Central memory CD8-positive, alpha-beta T cell (primary cell): ENCODE measurements at regions not wholly inside any gene's neighbourhood (a gene's known extent, or its start where the extent isn't known, plus 50 kb on each side); places are given as distances from the start of the nearest gene placed in this dataset.

Experiments used
- ATAC-seq: fragments of 150-1000 bp; cut with Tn5 transposase; replicated peaks from 2 replicates; pipeline ENCODE4 v1.10.0; 2022; ENCODE audit warnings: mild to moderate bottlenecking, moderate FRiP score, moderate number of reproducible peaks; ENCODE audit not compliant: poor library complexity, severe bottlenecking; ENCODE audit errors: extremely low read depth
- DNase-seq, 2 donors: peaks; one replicate each; pipeline ENCODE4 v3.0.0; 2021; ENCODE audit warnings: low spot score in 2 of 2
- H3K27ac Mint-ChIP-seq: one replicate; pipeline ENCODE4 v1.8.0; 2022; ENCODE audit warnings: low read depth, mild to moderate bottlenecking, moderate library complexity, mixed read lengths
- H3K27me3 Mint-ChIP-seq: one replicate; pipeline ENCODE4 v1.8.0; 2022; ENCODE audit warnings: mixed read lengths
- H3K36me3 Mint-ChIP-seq: one replicate; pipeline ENCODE4 v1.8.0; 2022; ENCODE audit warnings: mild to moderate bottlenecking, moderate library complexity, mixed read lengths; ENCODE audit not compliant: insufficient read depth
- H3K4me1 Mint-ChIP-seq: one replicate; pipeline ENCODE4 v1.8.0; 2022; ENCODE audit warnings: mixed read lengths
- H3K4me3 Mint-ChIP-seq: one replicate; pipeline ENCODE4 v1.8.0; 2022; ENCODE audit warnings: mild to moderate bottlenecking, moderate library complexity, mixed read lengths
- H3K9me3 Mint-ChIP-seq: one replicate; pipeline ENCODE4 v1.8.0; 2022; ENCODE audit warnings: mixed read lengths

DNA sequence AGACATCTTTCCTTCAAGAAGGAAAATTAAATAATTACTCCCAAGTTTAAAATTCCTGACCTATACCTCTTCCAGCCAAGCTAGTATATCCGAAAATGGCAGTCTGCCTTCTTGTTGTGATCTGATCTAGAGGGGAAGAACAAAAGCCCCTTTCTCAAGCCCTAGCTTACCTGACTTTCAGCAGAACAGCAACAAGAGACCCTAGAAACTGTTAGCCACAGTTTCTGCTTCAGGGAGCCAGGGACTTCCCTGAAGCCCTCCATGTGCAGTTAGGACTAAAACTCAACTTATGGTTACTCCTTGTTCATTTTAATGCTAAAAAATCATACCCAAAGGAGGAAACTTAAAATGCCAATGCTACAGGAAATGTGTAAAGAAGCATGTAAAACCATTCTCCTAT, 366.7 kb upstream of the CTNND2 start:
- DNase-seq = no peak
- peaks cover 6% of the 10 kb centered on the region for H3K9me3 Mint-ChIP-seq

DNA sequence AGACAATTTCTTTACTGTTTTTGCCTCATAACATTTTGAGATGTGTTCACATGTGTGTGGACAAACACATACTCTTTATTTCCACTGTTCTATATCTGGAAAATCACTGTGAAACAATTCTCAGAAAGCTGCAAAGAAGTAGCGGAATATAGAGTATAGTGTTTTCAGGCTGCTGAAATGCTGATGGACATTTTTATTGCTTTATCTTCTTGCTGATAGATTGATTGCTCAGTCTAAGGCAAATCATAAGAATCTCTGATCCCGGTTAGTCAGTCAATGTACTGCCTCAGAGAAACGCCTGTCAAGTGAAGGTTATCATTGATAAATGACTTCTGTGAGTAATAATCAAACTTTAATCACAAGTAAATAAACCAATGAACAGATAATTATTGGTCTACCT, 364.9 kb upstream of the CTNND2 start:
- H3K4me1 Mint-ChIP-seq = no peaks in the 10 kb centered on the region
- no peak for DNase-seq
- ATAC-seq = no peak
- H3K9me3 Mint-ChIP-seq = peaks cover 6% of the 10 kb centered on the region
- H3K27me3 Mint-ChIP-seq = no peaks in the 10 kb centered on the region
- no peak overlapping the region for H3K4me3 Mint-ChIP-seq
- no peaks in the 10 kb centered on the region for H3K36me3 Mint-ChIP-seq
- no peak overlapping the region for H3K27ac Mint-ChIP-seq

More for the DNA sequence above, 366.7 kb upstream of the CTNND2 start:
- ATAC-seq = no peak
- Mint-ChIP-seq H3K27me3 (no peaks in the 10 kb centered on the region), H3K27ac (no peak overlapping the region), H3K4me1 (no peaks in the 10 kb centered on the region), H3K4me3 (no peak overlapping the region), H3K36me3 (no peaks in the 10 kb centered on the region)

DNA sequence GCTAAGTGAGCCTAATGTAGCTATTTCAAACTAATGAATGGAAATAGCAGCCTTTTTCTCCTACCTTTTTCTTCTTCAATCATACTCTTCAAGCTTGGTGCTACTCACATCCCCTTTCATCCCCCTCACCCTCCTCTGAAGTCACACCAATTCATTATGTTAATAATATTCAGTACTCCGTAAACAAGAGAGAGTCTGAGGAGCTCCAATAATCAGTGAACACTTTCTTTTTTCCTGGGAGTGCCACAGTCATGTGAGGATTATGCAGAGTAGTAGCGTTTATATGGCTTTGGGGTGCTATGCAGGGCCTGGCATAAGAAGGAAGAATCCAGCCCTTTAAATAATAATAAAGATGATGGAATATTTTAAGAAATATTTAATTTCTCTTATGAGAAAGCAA, 354.3 kb upstream of the CTNND2 start:
- H3K4me1 Mint-ChIP-seq = no peaks in the 10 kb centered on the region
- ATAC-seq = no peak
- DNase-seq = no peak
- H3K9me3 Mint-ChIP-seq = peaks cover 12% of the 10 kb centered on the region
- no peak overlapping the region for H3K27ac Mint-ChIP-seq
- H3K36me3 Mint-ChIP-seq = peaks cover 1% of the 10 kb centered on the region
- H3K4me3 Mint-ChIP-seq = no peak overlapping the region
- no peaks in the 10 kb centered on the region for H3K27me3 Mint-ChIP-seq

DNA sequence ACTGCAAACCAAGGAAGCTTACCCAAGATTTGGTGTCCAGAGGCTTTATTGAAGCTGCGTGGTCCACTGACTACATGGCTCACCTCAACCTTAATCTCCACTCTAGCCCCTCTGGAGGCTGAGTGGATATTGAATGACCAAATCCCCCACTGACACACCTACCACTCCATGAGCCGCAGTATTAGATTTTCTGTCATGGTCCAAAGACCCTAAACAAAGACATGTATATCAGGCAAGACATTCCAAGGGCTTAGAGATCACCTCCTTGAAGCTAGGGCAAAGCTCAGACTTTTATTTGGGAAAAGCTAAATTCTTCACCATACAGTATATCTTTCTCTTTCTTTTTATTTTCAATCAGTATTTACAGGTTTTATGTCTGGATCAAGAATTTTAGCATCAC, 346.2 kb upstream of the CTNND2 start:
- no peak overlapping the region for H3K4me3 Mint-ChIP-seq
- H3K27me3 Mint-ChIP-seq = no peaks in the 10 kb centered on the region
- no peak for ATAC-seq
- DNase-seq = no peak
- H3K9me3 Mint-ChIP-seq = peaks cover 8% of the 10 kb centered on the region
- H3K36me3 Mint-ChIP-seq = no peaks in the 10 kb centered on the region
- H3K4me1 Mint-ChIP-seq = no peaks in the 10 kb centered on the region
- H3K27ac Mint-ChIP-seq = no peak overlapping the region

DNA sequence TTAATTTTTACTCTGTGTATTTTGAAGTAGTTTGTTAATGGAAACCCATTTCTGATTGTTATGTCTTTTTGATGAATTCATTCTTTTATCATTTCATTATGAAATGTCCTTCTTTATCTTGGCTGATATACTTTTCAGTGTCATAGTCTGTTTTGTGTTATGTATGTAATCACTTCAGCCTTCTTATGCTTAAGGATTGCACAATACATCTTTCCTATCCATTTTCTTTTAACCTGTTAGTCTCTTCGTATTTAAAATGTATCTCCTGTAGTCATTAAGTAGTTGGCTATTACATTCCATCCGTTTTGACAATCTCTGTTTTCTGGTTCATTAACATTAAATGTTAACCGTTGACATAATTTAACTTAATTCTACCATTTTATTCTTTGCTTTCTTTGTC, 344.6 kb upstream of the CTNND2 start:
- no peaks in the 10 kb centered on the region for H3K36me3 Mint-ChIP-seq
- H3K4me1 Mint-ChIP-seq = no peaks in the 10 kb centered on the region
- no peak for ATAC-seq
- no peak overlapping the region for H3K4me3 Mint-ChIP-seq
- no peaks in the 10 kb centered on the region for H3K27me3 Mint-ChIP-seq
- no peak for DNase-seq
- H3K27ac Mint-ChIP-seq = no peak overlapping the region
- H3K9me3 Mint-ChIP-seq = peaks cover 8% of the 10 kb centered on the region

DNA sequence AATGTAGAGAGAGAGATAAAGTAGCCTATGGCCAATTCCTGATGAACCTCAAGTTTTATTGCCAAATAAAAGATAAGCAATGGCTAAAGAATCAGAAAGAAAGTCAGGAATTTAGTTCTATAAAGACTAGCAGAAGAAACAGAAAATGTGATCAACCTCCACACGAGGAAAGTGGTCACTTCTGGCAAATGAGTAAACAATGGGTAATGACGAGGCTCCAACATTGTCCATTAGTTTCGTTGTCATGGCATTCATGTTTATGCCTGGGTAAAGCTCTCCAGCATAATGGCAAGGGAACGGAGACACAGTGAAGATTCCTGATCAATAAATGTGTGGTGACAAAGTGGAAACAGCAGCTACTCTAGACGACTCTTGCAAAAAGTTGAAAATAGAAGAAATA, 341.8 kb upstream of the CTNND2 start:
- Mint-ChIP-seq H3K9me3 (peaks cover 13% of the 10 kb centered on the region), H3K36me3 (no peaks in the 10 kb centered on the region), H3K4me3 (no peak overlapping the region), H3K27ac (no peak overlapping the region), H3K4me1 (no peaks in the 10 kb centered on the region), H3K27me3 (no peaks in the 10 kb centered on the region)
- ATAC-seq = no peak
- DNase-seq = no peak

DNA sequence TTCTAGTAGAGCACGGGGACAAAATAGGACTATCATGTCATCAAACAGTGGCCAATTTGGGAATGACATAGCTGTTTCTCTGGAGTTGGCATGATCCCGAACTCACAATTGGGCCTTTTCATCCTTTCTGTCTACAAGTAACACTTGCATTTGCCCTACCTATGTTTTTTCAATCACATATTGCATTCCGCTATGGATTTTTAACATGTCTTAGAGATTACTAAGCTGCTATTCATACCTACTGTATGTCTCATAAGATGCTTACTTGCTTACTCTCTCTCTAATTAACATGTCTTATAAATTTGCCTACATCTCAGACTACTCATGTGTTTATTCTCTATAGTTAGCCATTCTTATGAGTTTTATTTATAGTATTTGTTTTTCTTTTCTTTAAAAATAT, 341.2 kb upstream of the CTNND2 start:
- no peak overlapping the region for H3K4me3 Mint-ChIP-seq
- H3K27me3 Mint-ChIP-seq = no peaks in the 10 kb centered on the region
- DNase-seq (no peak), ATAC-seq (no peak)
- no peaks in the 10 kb centered on the region for H3K4me1 Mint-ChIP-seq
- peaks cover 14% of the 10 kb centered on the region for H3K9me3 Mint-ChIP-seq
- H3K36me3 Mint-ChIP-seq = no peaks in the 10 kb centered on the region
- H3K27ac Mint-ChIP-seq = no peak overlapping the region

DNA sequence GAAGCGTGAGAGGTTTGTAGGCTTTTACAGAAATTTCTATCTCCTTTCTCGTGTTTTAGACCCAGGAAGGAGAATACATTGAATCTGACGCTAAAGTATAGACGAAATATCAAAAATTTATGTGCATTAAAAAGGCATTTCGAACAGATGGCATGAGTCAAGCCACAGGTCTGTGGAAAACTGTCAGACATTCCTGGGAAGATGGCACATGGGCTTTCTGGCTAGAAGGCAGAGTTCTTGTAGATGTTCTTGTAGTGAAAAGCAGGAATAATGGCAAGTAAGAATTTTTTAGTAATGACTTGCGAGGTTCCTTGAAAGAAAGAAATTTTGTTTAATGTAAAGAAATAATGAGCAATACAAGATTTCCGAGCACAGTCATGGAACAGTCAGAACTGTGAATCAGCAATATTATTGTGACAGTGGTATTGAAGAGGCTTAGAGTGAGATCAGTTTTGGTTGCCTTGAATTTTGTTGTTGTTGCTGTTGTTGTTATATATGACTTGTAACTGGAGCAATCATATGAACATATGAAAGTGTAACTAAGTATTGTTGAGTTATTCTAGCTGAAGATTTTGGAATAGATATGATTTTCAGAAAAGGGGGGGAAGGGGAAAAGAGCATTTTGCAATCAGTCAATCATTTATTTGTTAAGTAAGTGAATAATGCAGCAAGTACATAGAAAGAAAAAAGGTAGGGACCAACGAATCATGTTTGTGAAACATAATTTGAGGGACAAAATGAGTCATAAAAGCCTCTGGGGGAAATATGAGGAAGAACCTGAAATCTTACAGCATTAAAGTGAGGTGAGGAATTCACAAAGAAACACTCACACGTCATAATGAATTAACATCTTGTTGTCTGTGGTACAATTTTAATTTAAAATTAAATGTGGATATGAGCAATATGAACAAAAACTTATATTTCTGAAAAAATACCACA, 339.0 kb upstream of the CTNND2 start:
- no peak overlapping the region for H3K27ac Mint-ChIP-seq
- no peaks in the 10 kb centered on the region for H3K27me3 Mint-ChIP-seq
- DNase-seq (no peak), ATAC-seq (no peak)
- H3K4me3 Mint-ChIP-seq = no peak overlapping the region
- no peaks in the 10 kb centered on the region for H3K4me1 Mint-ChIP-seq
- H3K9me3 Mint-ChIP-seq = peaks cover 18% of the 10 kb centered on the region
- H3K36me3 Mint-ChIP-seq = peaks cover 2% of the 10 kb centered on the region

DNA sequence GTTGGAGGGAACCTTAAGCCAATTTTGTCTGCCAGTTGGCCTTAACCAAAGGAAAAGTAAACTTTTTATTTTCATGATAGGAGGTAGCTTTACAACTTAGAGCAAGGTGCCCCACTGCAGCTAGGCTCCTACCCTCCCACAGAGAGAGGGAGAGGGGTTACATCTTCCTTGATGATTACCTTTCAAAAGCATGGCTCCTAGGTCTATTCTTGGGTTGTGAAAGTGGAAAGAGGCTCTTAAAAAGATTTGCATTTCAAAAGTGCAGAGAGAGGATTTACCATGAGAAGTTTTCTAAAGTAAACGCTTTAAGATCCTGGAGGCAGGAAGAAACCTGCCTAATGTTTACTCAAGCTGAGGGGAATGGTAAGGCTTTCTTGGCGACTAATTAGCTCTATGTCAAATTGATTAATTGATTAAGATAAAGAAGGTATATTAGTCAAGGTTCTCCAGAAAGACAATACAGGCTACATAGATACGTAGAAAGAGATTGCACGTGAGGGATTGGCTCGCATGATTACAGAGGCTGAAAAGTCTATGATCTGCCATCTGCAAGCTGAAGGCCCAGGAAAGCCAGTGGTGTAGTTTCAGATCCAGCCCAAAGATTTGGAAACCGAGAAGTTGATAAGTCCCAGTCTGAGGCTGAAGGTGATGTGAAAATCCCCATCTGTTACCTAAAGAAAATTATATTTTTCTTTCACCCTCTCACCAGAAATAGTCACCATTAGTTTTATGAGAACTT, 333.8 kb upstream of the CTNND2 start:
- Mint-ChIP-seq H3K4me1 (no peaks in the 10 kb centered on the region), H3K27ac (no peak overlapping the region), H3K36me3 (peaks cover 2% of the 10 kb centered on the region), H3K4me3 (no peak overlapping the region), H3K9me3 (peaks cover 10% of the 10 kb centered on the region), H3K27me3 (no peaks in the 10 kb centered on the region)
- DNase-seq = no peak
- ATAC-seq = no peak

DNA sequence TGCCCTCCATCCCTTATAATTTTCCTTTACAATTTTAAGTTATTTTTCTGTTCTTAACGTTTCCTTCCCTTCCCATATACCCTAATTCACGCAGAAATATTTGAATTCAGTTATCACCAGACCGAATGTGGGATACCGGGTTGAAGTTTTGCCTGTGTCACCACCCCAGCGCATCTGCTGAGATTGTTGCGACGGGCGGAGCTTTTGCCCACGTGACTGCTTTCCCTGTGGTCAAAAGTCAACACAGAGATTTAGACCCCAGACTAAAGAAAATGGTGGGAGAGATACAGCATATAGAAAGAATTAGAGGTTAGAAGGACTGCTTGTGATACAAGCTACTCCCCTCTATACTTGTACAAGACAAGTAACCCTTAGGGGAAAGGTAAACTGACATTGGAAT, 326.4 kb upstream of the CTNND2 start:
- DNase-seq = no peak
- Mint-ChIP-seq H3K27me3 (no peaks in the 10 kb centered on the region), H3K36me3 (no peaks in the 10 kb centered on the region), H3K27ac (no peak overlapping the region), H3K4me3 (no peak overlapping the region), H3K9me3 (peaks cover 13% of the 10 kb centered on the region), H3K4me1 (no peaks in the 10 kb centered on the region)
- ATAC-seq = no peak

DNA sequence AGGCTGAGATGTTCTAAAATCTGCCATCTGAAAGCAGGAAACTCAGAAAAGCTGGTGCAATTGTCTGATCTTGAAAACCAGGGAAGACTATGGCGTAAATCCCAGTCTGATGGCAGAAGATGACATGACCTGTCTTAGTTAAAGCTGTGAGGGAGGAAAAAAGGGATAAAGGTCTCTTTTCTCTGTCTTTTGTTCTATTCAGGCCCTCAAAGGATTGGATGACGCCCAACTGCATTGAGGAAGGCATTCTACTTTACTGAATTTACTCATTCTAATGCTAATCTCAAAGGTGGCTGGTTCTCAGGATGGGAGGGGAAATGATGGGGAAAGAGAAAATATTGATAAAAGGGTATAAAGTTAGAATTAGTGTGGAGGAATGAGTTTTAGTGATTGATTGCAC, 312.8 kb upstream of the CTNND2 start:
- no peak for DNase-seq
- ATAC-seq = no peak
- Mint-ChIP-seq H3K27ac (no peak overlapping the region), H3K36me3 (no peaks in the 10 kb centered on the region), H3K4me1 (no peaks in the 10 kb centered on the region), H3K4me3 (no peak overlapping the region), H3K27me3 (no peaks in the 10 kb centered on the region), H3K9me3 (peaks cover 26% of the 10 kb centered on the region)

DNA sequence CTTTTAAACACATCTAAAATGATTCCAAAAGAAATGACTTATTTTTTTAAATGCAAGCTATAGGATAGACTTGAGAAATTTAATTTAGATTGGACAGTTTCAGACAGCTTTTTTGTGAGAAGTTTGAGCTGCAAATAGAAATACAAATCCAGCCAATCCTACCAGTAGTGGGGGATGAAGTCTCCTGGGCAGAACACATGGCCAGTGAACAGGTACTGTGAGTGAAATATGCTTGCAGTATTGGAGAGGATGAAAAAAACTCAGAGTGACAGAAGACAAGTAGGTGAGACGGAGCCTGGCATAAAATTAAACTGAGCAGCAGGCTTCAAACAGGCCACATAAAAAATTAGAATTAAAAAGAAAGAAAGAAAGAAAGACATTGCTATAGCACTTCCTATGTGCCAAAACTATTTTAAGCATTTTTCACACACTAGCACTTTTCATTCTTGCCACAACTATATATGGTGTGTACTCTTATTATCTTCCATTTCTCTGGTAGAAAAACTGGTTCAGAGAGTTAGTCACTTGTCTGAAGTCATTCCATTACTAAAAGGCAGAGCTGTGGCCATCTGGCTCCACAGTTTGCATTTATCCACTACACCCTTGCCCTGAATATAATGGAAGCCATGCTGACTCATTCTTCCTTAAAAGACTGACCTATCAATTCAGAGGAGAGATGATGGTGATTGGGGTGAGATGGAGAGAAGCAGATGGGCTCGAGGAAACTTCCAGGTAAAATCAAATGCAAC, 310.2 kb upstream of the CTNND2 start:
- Mint-ChIP-seq H3K36me3 (no peaks in the 10 kb centered on the region), H3K27me3 (no peaks in the 10 kb centered on the region), H3K27ac (no peak overlapping the region), H3K4me1 (no peaks in the 10 kb centered on the region), H3K4me3 (no peak overlapping the region), H3K9me3 (peaks cover 25% of the 10 kb centered on the region)
- DNase-seq = no peak
- no peak for ATAC-seq
